ENCODE measurements at regions not wholly inside any gene's neighbourhood (a gene's known extent, or its start where the extent isn't known, plus 50 kb on each side); places are given as distances from the start of the nearest gene placed in this dataset.

DNA sequence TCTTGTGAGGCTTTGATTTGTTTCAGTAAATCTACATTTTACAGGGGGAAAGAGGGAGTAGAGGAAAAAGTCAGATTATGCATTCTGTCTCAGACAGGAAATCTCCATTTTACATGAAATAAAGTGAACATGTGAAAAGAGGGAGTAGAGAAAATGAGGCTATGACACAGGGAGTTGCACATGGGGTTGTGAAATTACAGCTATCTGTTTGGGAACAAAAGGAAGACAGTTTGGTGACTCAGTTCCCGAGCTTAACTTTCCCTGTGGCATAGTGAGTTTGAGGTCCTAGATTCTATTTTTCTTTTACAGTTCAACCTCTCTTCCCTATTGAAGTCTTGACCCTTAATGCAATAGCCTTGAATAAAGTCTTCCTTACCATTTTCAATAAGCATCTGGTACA, 63.2 kb upstream of the AGR3 start:
- no peak overlapping the region for H3K4ac ChIP-seq (ENCODE audit: low read depth, low read length)
- no peak overlapping the region for H2AK5ac ChIP-seq (ENCODE audit: insufficient read length, low read length)
- no peaks in the 10 kb centered on the region for H3K27me3 ChIP-seq (ENCODE audit: insufficient read depth, low read length)
- H3K18ac ChIP-seq (ENCODE audit: insufficient read length, low read depth, low read length) = no peak overlapping the region
- no peak overlapping the region for H3K56ac ChIP-seq (ENCODE audit: insufficient read length, low read depth, low read length)
- no peaks in the 10 kb centered on the region for H3K79me2 ChIP-seq (ENCODE audit: insufficient read depth, low read length)
- H3K9me3 Mint-ChIP-seq = peaks cover 52 to 61% of the 10 kb centered on the region in 2 experiments
- H2BK120ac ChIP-seq (ENCODE audit: low read depth, low read length, poor library complexity, severe bottlenecking) = no peak overlapping the region
- peaks cover 24 to 55% (median 32%) of the 10 kb centered on the region in 3 experiments for H3K36me3 Mint-ChIP-seq (ENCODE audit: insufficient read depth in 1 of 3, low read depth in 3 of 3)
- no peak overlapping the region for H2BK20ac ChIP-seq (ENCODE audit: low read depth, low read length, poor library complexity, severe bottlenecking)
- TF ChIP-seq CTCF (conservative IDR thresholded peaks at IDR 0.05) = no peak
- H3K23me2 ChIP-seq (ENCODE audit: insufficient read length, low read depth, low read length, poor library complexity, severe bottlenecking) = no peaks in the 10 kb centered on the region
- no peak overlapping the region for H2BK15ac ChIP-seq (ENCODE audit: low read depth, low read length)
- H2BK5ac ChIP-seq (ENCODE audit: insufficient read length, low read length) = no peak overlapping the region
- H4K8ac ChIP-seq (replicated peaks; ENCODE audit: insufficient read length, low read depth, low read length) = no peak overlapping the region
- no peak overlapping the region for H3K23ac ChIP-seq (ENCODE audit: insufficient read length, low read depth, low read length)
- H4K5ac ChIP-seq (ENCODE audit: insufficient read length, low read depth, low read length) = no peak overlapping the region
- no peaks in the 10 kb centered on the region for H4K20me1 ChIP-seq (ENCODE audit: control insufficient read depth, insufficient read depth, insufficient read length)
- no peaks in the 10 kb centered on the region for H3K4me1 ChIP-seq (ENCODE audit: insufficient read depth, low read length)
- no peaks in the 10 kb centered on the region for H3K79me1 ChIP-seq (ENCODE audit: insufficient read depth, low read depth, low read length, poor library complexity, severe bottlenecking)
- no peak overlapping the region; a peak in 1 of 7 replicates for H3K27ac Mint-ChIP-seq
- WGBS (ENCODE audit: extremely low coverage, insufficient read length, low lambda C conversion rate) = no CpG with 5 or more reads among the region's 1 CpG
- H3K9ac ChIP-seq (ENCODE audit: extremely low read depth, insufficient read length, low read length) = no peak overlapping the region
- no peak overlapping the region for H3K14ac ChIP-seq (ENCODE audit: insufficient read depth, low read length)
- DNase-seq = no peak
- no peak overlapping the region for H3K4me3 Mint-ChIP-seq
- H3K4me2 ChIP-seq (ENCODE audit: insufficient read depth, insufficient read length, low read length) = no peak overlapping the region
- no peak overlapping the region for H3K27ac ChIP-seq (ENCODE audit: insufficient read length, low read depth, low read length)
- H2AFZ ChIP-seq (ENCODE audit: low read length) = no peak overlapping the region
- peaks cover 12% of the 10 kb centered on the region for H3K9me3 ChIP-seq (ENCODE audit: control insufficient read depth, low read depth, low read length)
- H3T11ph ChIP-seq (ENCODE audit: low read length) = no peak overlapping the region
- no peak overlapping the region for H2BK12ac ChIP-seq (ENCODE audit: insufficient read length, low read depth, low read length)
- H3K4me1 Mint-ChIP-seq = no peaks in the 10 kb centered on the region
- H4K91ac ChIP-seq (ENCODE audit: insufficient read length, low read depth, low read length) = no peak overlapping the region
- H3K27me3 Mint-ChIP-seq (ENCODE audit: low read depth) = no peaks in the 10 kb centered on the region
